SKM-1 (cell line): ENCODE measurements at regions not wholly inside any gene's neighbourhood (a gene's known extent, or its start where the extent isn't known, plus 50 kb on each side); places are given as distances from the start of the nearest gene placed in this dataset.
A peak's percentile ranks its signal among the peaks of the same experiment; 100 is the strongest.

Experiments
- DNase-seq: peaks from one replicate; lab custom pipeline; 2025; ENCODE audit not compliant: unreplicated experiment; lab: John Stamatoyannopoulos, UW

DNA sequence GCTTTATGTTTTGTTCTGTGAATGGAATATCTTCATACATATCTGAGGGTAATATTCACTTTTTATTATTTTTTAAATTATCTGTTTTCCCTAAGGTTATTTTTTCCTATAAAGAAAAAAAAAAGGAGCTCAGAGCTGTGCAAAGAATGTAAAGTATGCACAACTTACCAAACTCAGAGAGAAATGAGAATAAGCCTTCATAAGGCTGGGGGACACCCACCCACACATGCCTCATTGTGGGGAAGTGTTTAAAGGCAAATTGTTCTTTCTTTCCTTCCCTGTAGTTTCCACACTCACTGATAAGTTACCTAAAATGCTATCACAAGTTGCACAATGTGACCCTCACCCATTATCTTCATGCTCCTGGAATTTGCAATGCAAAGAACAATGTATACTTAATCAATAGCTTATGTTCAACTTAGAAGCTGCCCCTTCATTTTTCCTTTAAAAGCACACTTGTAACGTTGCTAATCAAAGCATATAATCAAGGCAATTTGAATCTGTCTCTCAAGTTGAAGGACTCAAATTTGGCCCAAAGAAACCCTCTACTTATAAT lies 108.1 kb downstream of the GNAT3 start:
- no peak for DNase-seq

DNA sequence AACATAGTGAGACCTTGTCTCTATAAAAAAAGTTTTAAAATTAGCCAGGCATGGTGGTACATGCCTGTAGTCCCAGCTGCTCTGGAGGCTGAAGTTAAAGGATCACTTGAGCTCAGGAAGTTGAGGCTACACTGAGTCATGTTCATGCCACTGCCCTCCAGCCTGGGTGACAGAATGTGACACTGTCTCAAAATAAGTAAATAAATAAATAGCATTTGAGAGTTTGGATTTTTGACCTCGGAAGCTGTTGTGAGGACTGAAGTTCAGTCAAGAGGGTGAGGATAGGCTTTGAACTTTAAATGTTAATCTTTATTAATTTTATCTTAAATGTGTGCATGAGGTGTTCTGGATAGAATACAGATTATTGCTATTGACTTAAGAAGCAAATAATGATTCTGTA lies 110.2 kb downstream of the GNAT3 start:
- no peak for DNase-seq

GRCh38 chr7:80393786-80394185 lies 118.1 kb downstream of the GNAT3 start:
- DNase-seq, result no peak

DNA sequence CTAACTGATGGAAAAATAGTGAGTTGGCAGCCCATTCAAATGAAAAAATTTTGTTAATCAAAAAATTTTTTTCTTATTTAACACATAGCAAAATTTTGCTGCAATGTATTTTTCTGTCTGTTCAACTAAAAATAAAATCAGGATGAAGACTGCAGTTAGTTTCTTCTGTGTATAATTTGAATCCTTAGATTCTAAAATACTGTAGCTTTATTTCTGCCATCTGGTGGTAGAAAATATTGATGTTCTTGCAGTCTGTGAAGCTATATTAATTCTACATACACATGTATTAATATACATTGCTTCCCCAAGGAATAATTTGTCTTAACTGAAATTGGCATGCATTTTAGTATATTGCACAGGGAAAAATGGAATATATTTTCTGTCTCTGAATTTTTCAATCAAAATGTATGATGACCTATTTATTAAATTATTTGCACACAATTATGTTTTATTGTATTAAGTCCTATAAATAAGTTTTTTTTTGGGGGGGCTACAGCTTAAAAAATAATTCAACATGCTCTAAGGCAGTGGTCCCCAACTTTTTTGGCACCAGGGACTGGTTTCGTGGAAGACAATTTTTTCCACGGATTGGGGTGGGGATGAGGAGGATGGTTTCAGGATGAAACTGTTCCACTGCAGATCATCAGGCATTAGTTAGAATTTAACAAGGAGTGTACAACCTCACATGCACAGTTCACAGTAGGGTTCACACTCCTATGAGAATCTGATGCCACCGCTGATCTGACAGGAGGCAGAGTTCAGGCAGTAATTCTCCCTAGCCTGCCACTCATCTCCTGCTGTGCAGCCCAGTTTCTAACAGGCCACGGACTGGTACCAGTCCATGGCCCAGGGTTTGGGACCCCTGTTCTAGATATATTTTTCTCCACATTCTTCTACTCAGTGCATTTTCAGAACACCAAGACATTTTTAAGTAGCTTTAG lies 119.4 kb downstream of the GNAT3 start:
- peak; percentile 6 for DNase-seq

GRCh38 chr7:80387634-80388193 lies 124.2 kb downstream of the GNAT3 start:
- DNase-seq, result no peak

GRCh38 chr7:80386686-80387085 lies 125.2 kb downstream of the GNAT3 start:
- DNase-seq, result no peak

DNA sequence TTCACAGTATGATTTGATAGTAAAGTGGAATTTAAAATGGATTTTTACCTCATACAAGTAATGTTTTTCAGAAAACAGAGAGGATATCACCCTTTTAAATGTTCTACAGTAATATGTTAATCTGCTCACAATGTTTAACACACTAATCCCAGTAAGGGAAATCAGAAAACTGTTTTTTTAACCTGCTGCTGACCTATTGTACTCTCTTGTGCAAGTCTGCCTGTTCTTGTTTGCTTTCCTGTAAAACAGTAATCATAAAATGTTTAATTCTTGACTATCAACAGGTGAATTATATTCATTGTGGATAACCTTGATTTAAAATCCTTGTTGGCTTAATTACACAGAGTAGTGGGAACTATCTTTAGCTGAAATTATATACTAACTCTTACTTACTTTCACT lies 126.4 kb downstream of the GNAT3 start:
- DNase-seq, result no peak

- DNase-seq, result no peak
These were observed 130.9 kb downstream of the GNAT3 start for GRCh38 chr7:80380957-80381356.

- no peak for DNase-seq
These were observed 132.6 kb downstream of the GNAT3 start for GRCh38 chr7:80379034-80379982.

GRCh38 chr7:80374321-80374720 lies 137.5 kb downstream of the GNAT3 start:
- no peak for DNase-seq

DNA sequence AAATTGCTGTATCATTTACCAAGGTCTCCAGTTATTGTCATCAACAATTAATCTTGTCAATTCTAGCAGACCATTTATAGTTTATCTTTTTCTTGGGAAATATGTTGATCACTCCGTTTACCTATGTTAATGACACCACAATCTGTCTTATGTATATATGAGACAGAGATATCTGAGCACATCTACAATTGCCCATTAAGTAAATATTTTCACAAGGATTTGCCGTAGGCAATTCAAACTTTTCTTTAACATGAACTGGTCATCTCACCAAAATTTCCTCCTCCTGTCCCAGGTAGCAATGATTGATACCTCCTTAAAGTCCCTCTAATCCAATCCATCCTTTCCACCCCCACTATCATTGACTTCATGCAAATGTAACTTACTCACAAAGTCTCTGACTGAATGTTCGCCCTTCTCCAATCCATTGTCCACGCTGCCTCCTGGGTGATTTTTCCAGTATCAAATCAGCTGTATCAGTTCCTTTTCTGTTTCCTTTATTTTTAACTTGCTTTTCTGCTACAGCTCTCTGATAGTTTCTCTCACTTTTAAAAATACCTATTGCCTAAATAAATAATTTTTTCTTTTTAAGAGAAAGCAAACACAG lies 138.3 kb downstream of the GNAT3 start:
- no peak for DNase-seq

GRCh38 chr7:80372415-80372814 lies 139.4 kb downstream of the GNAT3 start:
- no peak for DNase-seq

- no peak for DNase-seq
These were observed 141.3 kb downstream of the GNAT3 start for GRCh38 chr7:80370587-80370986.

DNA sequence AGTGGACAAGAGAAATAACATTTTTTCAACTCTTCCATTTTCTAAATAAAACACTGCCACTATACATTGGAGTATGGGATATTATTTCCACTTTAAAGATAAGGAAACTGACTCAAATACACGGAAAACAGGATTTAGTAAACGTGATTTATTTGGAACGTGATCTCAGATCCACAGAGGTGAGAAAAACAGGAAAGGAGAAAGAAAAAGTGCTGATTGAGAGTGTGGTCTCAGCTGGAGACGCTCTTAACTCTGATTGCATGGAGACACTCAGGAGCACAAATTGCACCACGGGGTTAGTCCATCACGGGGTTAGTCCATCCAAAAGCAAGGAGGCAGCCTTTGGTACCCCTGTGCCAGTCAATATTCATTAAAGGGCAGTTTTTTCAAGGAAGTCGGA lies 142.5 kb downstream of the GNAT3 start:
- no peak for DNase-seq

DNA sequence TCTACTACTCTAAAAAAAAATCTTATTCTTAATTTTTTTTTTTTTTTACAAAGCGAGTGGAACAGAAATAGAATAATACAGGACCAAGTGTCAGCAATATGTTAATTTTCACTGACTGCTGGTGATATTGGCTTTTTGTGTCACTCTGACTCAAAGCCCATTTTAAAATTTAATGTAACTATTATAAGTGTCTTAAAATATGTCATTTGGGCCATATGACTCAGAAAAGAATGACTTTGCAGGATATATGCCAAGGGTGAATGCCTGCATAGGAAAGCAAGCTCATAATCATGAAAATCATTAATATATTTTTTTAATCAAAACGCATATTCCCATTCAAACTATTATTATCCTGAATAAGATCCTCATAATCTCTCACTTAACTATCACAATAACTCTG lies 149.2 kb downstream of the GNAT3 start:
- no peak for DNase-seq

GRCh38 chr7:80362010-80362618 lies 149.8 kb downstream of the GNAT3 start:
- DNase-seq, result no peak

DNA sequence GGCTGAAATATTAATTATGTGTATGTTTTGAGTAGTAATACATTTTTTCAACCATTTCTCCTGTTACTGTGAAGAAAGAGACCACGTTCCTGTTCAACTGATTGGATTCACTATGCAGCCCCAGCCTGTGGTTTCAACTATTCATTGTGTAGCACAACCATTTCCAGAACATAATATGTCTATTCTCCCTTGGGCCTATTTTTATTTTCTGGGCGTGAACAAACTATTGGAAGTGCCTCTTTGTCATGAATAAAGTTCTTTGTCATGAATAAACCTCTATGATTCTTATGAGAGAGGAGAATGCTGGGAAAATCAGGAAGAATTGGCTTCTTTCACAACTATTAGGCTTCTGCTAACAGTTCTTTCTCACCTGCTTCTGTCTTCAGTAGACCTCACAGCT lies 152.4 kb downstream of the GNAT3 start:
- no peak for DNase-seq

DNA sequence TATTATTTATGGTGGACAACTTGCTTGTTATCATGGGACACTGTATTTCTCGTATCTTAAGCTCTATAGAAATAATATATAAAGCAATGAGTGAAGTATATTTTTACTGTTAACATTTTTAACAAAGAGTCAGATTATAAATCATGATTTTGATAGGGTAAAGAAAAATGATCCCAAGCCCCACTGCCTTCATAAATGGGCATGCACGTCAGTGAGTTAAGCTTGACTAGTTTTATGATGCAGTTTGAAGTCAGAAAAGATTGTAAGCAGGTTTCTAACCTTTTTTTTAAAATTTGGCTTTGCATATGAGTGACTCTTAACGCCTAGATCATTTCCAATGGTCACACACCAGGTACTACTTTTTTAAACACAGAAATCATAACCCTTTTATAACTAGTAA lies 152.8 kb downstream of the GNAT3 start:
- no peak for DNase-seq

- no peak for DNase-seq
These were observed 154.3 kb downstream of the GNAT3 start for GRCh38 chr7:80357530-80357929.

DNA sequence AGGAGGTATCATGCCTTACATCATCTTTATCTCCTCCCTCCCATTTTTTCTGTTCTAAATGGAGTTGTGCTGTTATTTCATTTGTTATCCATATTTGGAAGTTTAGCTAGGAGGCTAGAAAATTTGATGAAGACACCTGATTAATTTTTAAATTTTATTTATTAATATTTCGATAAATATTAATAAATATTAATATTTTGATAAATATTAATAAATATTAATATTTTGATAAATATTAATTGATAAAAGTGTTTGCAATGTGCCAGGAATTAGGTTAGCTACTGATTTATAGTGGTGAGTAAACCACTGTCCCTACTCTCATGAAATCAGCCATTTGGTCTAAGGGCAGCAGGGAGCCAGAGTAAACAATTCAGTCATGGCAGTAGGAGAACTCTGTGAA lies 161.4 kb downstream of the GNAT3 start:
- DNase-seq, result no peak
